Left ventricle myocardium inferior (tissue), 1 donor: ENCODE measurements at regions not wholly inside any gene's neighbourhood (a gene's known extent, or its start where the extent isn't known, plus 50 kb on each side); places are given as distances from the start of the nearest gene placed in this dataset.
A peak's percentile ranks its signal among the peaks of the same experiment; 100 is the strongest.

Source experiments
- DNase-seq: peaks from one replicate; pipeline ENCODE4 v3.0.0-alpha.2; 2020
- H3K27ac ChIP-seq: fragments of 200-600 bp; replicated peaks from 2 replicates; pipeline ENCODE4 v1.8.0; 2021
- H3K27me3 ChIP-seq: fragments of 200-600 bp; 2 replicates; pipeline ENCODE4 v1.8.0; 2021; ENCODE audit warnings: low read depth
- H3K36me3 ChIP-seq: fragments of 200-600 bp; 2 replicates; pipeline ENCODE4 v1.8.0; 2021
- H3K4me1 ChIP-seq: fragments of 200-600 bp; 2 replicates; pipeline ENCODE4 v1.8.0; 2021
- H3K4me3 ChIP-seq: fragments of 200-600 bp; 2 replicates; pipeline ENCODE4 v1.8.0; 2021; ENCODE audit warnings: mild to moderate bottlenecking, moderate library complexity
- H3K9me3 ChIP-seq: fragments of 200-600 bp; replicated peaks from 2 replicates; pipeline ENCODE4 v1.8.0; 2021
- CTCF ChIP-seq: fragments of 200-600 bp; IDR thresholded peaks from 2 replicates; pipeline ENCODE4 v1.8.0; 2021; ENCODE audit warnings: antibody characterized with exemption, mild to moderate bottlenecking, borderline replicate concordance
- intact Hi-C: fragments of 100-400 bp; cut with micrococcal nuclease; formaldehyde crosslinking; loops from one replicate; pipeline ENCODE4 v1.11.0; 2022
- donor health status: DM: no; HTN: yes; CAD: no; lungs with severe emphysema.

- intact Hi-C loops: loop anchor here (10.0 kb wide), 1 partner anchor 208 kb away; no protein-coding TSS in a partner anchor
- Histone ChIP-seq H3K4me3 (no peak overlapping the region), H3K9me3 (peaks cover 3% of the 10 kb centered on the region), H3K4me1 (no peaks in the 10 kb centered on the region), H3K36me3 (no peaks in the 10 kb centered on the region), H3K27me3 (no peaks in the 10 kb centered on the region), H3K27ac (no peak overlapping the region)
- no peak for TF ChIP-seq CTCF
- no peak for DNase-seq
Observed at GRCh38 chr6:74096329-74096728, 400.3 kb downstream of the CD109 start.

- Histone ChIP-seq H3K4me3 (no peak overlapping the region), H3K36me3 (no peaks in the 10 kb centered on the region), H3K9me3 (peaks cover 14% of the 10 kb centered on the region), H3K4me1 (no peaks in the 10 kb centered on the region), H3K27ac (no peak overlapping the region), H3K27me3 (no peaks in the 10 kb centered on the region)
- no peak for TF ChIP-seq CTCF
- intact Hi-C loops: loop anchor here (10.0 kb wide), 1 partner anchor 211 kb away; no protein-coding TSS in a partner anchor
- no peak for DNase-seq
Observed at GRCh38 chr6:74093361-74093760, 397.4 kb downstream of the CD109 start.

- no peak overlapping the region for H3K27ac ChIP-seq
- H3K36me3 ChIP-seq: no peaks in the 10 kb centered on the region
- no peak for DNase-seq
- intact Hi-C loops: loop anchor here (10.0 kb wide), 1 partner anchor 213 kb away; no protein-coding TSS in a partner anchor
- H3K4me3 ChIP-seq: no peak overlapping the region
- no peaks in the 10 kb centered on the region for H3K27me3 ChIP-seq
- H3K9me3 ChIP-seq: peaks cover 11% of the 10 kb centered on the region
- no peak for TF ChIP-seq CTCF
- H3K4me1 ChIP-seq: no peaks in the 10 kb centered on the region
Observed at GRCh38 chr6:74091794-74092157, 395.8 kb downstream of the CD109 start.

GRCh38 chr6:74091136-74091793 lies 395.3 kb downstream of the CD109 start:
- Histone ChIP-seq H3K4me3 (no peak overlapping the region), H3K36me3 (no peaks in the 10 kb centered on the region), H3K4me1 (no peaks in the 10 kb centered on the region), H3K9me3 (peaks cover 11% of the 10 kb centered on the region), H3K27ac (no peak overlapping the region), H3K27me3 (no peaks in the 10 kb centered on the region)
- TF ChIP-seq CTCF: peak; percentile 72
- no peak for DNase-seq
- intact Hi-C loops: loop anchor here (10.0 kb wide), 1 partner anchor 214 kb away; no protein-coding TSS in a partner anchor

GRCh38 chr6:74087899-74088298 lies 391.9 kb downstream of the CD109 start:
- DNase-seq: no peak
- intact Hi-C loops: loop anchor here (5.0 to 10.0 kb wide), 2 partner anchors 484 to 1117 kb away; partner anchors contain the start of gene COL12A1

More at GRCh38 chr6:74087899-74088298, 391.9 kb downstream of the CD109 start:
- Histone ChIP-seq H3K4me1 (no peaks in the 10 kb centered on the region), H3K27ac (no peak overlapping the region), H3K27me3 (no peaks in the 10 kb centered on the region), H3K36me3 (no peaks in the 10 kb centered on the region), H3K9me3 (peaks cover 11% of the 10 kb centered on the region), H3K4me3 (no peak overlapping the region)
- peak; percentile 36 for TF ChIP-seq CTCF
